Tibial nerve (tissue), 4 donors: ENCODE measurements at regions not wholly inside any gene's neighbourhood (a gene's known extent, or its start where the extent isn't known, plus 50 kb on each side); places are given as distances from the start of the nearest gene placed in this dataset.

Experiments used
- EP300 ChIP-seq, 2 donors: sonication (generic); formaldehyde crosslinking; IDR thresholded peaks; one replicate each; pipeline ENCODE4 v1.6.1; 2017; ENCODE audit warnings: antibody characterized with exemption in 2 of 2, mild to moderate bottlenecking in 1 of 2
- POLR2A ChIP-seq, 2 donors: fragments of 450-650 bp; IDR thresholded peaks; one replicate each; pipeline ENCODE4 v1.6.1; 2017; ENCODE audit warnings: antibody characterized with exemption in 2 of 2, mild to moderate bottlenecking in 2 of 2, moderate library complexity in 2 of 2
- TF ChIP-seq, protein P1 (sequence below), 5 experiments: fragments of 200-600 bp in 3 of 5; fragments of 450-650 bp in 2 of 5; sonication (generic) in 3 of 5; IDR thresholded peaks; one replicate each; pipeline ENCODE4 v1.5.1; 2016 to 2019; ENCODE audit warnings: antibody characterized with exemption in 5 of 5, mild to moderate bottlenecking in 3 of 5, moderate library complexity in 2 of 5

DNA sequence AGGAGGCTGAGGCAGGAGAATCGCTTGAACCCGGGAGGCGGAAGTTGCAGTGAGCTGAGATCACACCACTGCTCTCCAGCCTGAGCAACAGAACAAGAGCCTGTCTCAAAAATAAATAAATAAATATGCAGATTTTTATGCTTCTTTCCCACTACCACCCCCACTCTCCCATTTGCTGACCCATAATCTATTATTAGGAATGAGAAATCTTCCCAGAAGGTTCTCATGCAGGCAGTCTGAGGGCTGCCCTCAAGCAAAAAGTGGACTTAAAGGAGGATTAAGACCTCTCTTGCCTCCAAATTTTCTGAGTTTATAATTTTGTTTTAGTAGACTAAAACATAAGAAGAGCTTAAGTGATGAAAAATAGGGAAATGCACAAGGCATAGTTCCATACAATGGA, 85.2 kb upstream of the TOMM7 start:
- TF ChIP-seq, protein P1, sequence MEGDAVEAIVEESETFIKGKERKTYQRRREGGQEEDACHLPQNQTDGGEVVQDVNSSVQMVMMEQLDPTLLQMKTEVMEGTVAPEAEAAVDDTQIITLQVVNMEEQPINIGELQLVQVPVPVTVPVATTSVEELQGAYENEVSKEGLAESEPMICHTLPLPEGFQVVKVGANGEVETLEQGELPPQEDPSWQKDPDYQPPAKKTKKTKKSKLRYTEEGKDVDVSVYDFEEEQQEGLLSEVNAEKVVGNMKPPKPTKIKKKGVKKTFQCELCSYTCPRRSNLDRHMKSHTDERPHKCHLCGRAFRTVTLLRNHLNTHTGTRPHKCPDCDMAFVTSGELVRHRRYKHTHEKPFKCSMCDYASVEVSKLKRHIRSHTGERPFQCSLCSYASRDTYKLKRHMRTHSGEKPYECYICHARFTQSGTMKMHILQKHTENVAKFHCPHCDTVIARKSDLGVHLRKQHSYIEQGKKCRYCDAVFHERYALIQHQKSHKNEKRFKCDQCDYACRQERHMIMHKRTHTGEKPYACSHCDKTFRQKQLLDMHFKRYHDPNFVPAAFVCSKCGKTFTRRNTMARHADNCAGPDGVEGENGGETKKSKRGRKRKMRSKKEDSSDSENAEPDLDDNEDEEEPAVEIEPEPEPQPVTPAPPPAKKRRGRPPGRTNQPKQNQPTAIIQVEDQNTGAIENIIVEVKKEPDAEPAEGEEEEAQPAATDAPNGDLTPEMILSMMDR (IDR thresholded peaks at IDR 0.05): no peak
- TF ChIP-seq POLR2A (IDR thresholded peaks at IDR 0.05): no peak
- TF ChIP-seq EP300 (IDR thresholded peaks at IDR 0.05): no peak
